CD4-positive, CD25-positive, alpha-beta regulatory T cell (primary cell): ENCODE measurements at regions not wholly inside any gene's neighbourhood (a gene's known extent, or its start where the extent isn't known, plus 50 kb on each side); places are given as distances from the start of the nearest gene placed in this dataset.

Experiments
- ATAC-seq, 2 donors: fragments of 150-1000 bp; cut with Tn5 transposase; one replicate each; pipeline ENCODE4 v1.10.0; 2021; ENCODE audit warnings: low read depth in 2 of 2, moderate number of reproducible peaks in 2 of 2, moderate library complexity in 1 of 2
- DNase-seq, 3 donors: peaks; one replicate each; pipeline versions ENCODE4 v3.0.0 to v3.0.0-alpha.2; 2012 to 2022; ENCODE audit warnings: mixed read lengths in 1 of 3
- H3K27ac ChIP-seq: one replicate; pipeline ENCODE4 v1.7.0; 2013; ENCODE audit warnings: mild to moderate bottlenecking, low read length; ENCODE audit not compliant: insufficient read depth, poor library complexity, severe bottlenecking
- H3K27me3 ChIP-seq: one replicate; pipeline ENCODE4 v1.7.0; 2013; ENCODE audit warnings: low read length; ENCODE audit not compliant: control insufficient read depth, insufficient read depth
- H3K36me3 ChIP-seq: one replicate; pipeline ENCODE4 v1.7.0; 2013; ENCODE audit warnings: mild to moderate bottlenecking, low read length, moderate library complexity; ENCODE audit not compliant: control insufficient read depth, insufficient read depth
- H3K4me1 ChIP-seq: 2 replicates; pipeline ENCODE4 v1.7.0; 2013; ENCODE audit warnings: mild to moderate bottlenecking, low read length; ENCODE audit not compliant: insufficient read depth, control insufficient read depth, poor library complexity, severe bottlenecking
- H3K4me3 ChIP-seq: one replicate; pipeline ENCODE4 v1.7.0; 2013; ENCODE audit warnings: low read depth, mild to moderate bottlenecking, low read length, moderate library complexity
- H3K9me3 ChIP-seq, 2 experiments: 1 replicate in 1 of 2; 2 replicates in 1 of 2; pipeline ENCODE4 v1.7.0; 2013; ENCODE audit warnings: low read length in 2 of 2, mild to moderate bottlenecking in 1 of 2, moderate library complexity in 1 of 2; ENCODE audit not compliant: control insufficient read depth in 2 of 2
- H3K27ac Mint-ChIP-seq, 3 donors: one replicate each; pipeline ENCODE4 v1.8.0; 2020 to 2022; ENCODE audit warnings: mild to moderate bottlenecking in 3 of 3, mixed read lengths in 3 of 3, moderate library complexity in 2 of 3
- H3K27me3 Mint-ChIP-seq: one replicate; pipeline ENCODE4 v1.8.0; 2022; ENCODE audit warnings: mild to moderate bottlenecking, mixed read lengths
- H3K36me3 Mint-ChIP-seq: one replicate; pipeline ENCODE4 v1.8.0; 2020; ENCODE audit warnings: mixed read lengths
- H3K4me1 Mint-ChIP-seq, 4 donors: one replicate each; pipeline ENCODE4 v1.8.0; 2020 to 2022; ENCODE audit warnings: mixed read lengths in 4 of 4, mild to moderate bottlenecking in 1 of 4
- H3K4me3 Mint-ChIP-seq, 4 donors: one replicate each; pipeline ENCODE4 v1.8.0; 2020 to 2022; ENCODE audit warnings: mild to moderate bottlenecking in 4 of 4, mixed read lengths in 4 of 4, moderate library complexity in 3 of 4
- H3K9me3 Mint-ChIP-seq, 7 donors: one replicate each; pipeline ENCODE4 v1.8.0; 2020 to 2022; ENCODE audit warnings: mixed read lengths in 7 of 7, mild to moderate bottlenecking in 3 of 7, moderate library complexity in 2 of 7

- H3K36me3 Mint-ChIP-seq = no peaks in the 10 kb centered on the region
Measured at GRCh38 chr6:9405825-9406224, 970.5 kb upstream of the SLC35B3 start.

GRCh38 chr6:9405369-9405768, 970.0 kb upstream of the SLC35B3 start:
- no peak overlapping the region for H3K4me3 ChIP-seq
- Mint-ChIP-seq H3K36me3 (no peaks in the 10 kb centered on the region), H3K4me1 (peaks cover 0 to 4% (median 0%) of the 10 kb centered on the region in 4 donors), H3K27ac (no peak overlapping the region), H3K4me3 (no peak overlapping the region), H3K9me3 (peaks cover 0 to 17% (median 5%) of the 10 kb centered on the region in 7 donors), H3K27me3 (peaks cover 4% of the 10 kb centered on the region)
- no peaks in the 10 kb centered on the region for H3K4me1 ChIP-seq
- no peak for DNase-seq
- no peak overlapping the region for H3K27ac ChIP-seq
- no peaks in the 10 kb centered on the region for H3K36me3 ChIP-seq
- ATAC-seq = no peak
- H3K9me3 ChIP-seq = no peaks in the 10 kb centered on the region
- H3K27me3 ChIP-seq = no peaks in the 10 kb centered on the region

More at GRCh38 chr6:9405825-9406224, 970.5 kb upstream of the SLC35B3 start:
- Histone ChIP-seq H3K36me3 (no peaks in the 10 kb centered on the region), H3K4me1 (no peaks in the 10 kb centered on the region), H3K27me3 (no peaks in the 10 kb centered on the region), H3K27ac (no peak overlapping the region), H3K9me3 (no peaks in the 10 kb centered on the region), H3K4me3 (no peak overlapping the region)
- Mint-ChIP-seq H3K4me3 (no peak overlapping the region), H3K4me1 (peaks cover 0 to 2% (median 0%) of the 10 kb centered on the region in 4 donors), H3K9me3 (peaks cover 0 to 17% (median 5%) of the 10 kb centered on the region in 7 donors), H3K27ac (no peak overlapping the region), H3K27me3 (no peaks in the 10 kb centered on the region)
- DNase-seq (no peak), ATAC-seq (no peak)

- H3K4me3 ChIP-seq = no peak overlapping the region
- no peaks in the 10 kb centered on the region for H3K27me3 ChIP-seq
- H3K4me3 Mint-ChIP-seq = no peak overlapping the region
- no peaks in the 10 kb centered on the region for H3K36me3 ChIP-seq
- H3K36me3 Mint-ChIP-seq = no peaks in the 10 kb centered on the region
- no peaks in the 10 kb centered on the region for H3K4me1 ChIP-seq
- no peak overlapping the region for H3K27ac ChIP-seq
- H3K9me3 ChIP-seq = no peaks in the 10 kb centered on the region
- H3K4me1 Mint-ChIP-seq = peaks cover 0 to 4% (median 0%) of the 10 kb centered on the region in 4 donors
- DNase-seq = no peak
- H3K27me3 Mint-ChIP-seq = peaks cover 5% of the 10 kb centered on the region
- peaks cover 0 to 17% (median 4%) of the 10 kb centered on the region in 7 donors for H3K9me3 Mint-ChIP-seq
- no peak overlapping the region for H3K27ac Mint-ChIP-seq
- no peak for ATAC-seq
Measured at GRCh38 chr6:9404351-9405146, 969.2 kb upstream of the SLC35B3 start.

- no peaks in the 10 kb centered on the region for H3K4me1 ChIP-seq
- peaks cover 5% of the 10 kb centered on the region for H3K27me3 Mint-ChIP-seq
- no peak for DNase-seq
- peaks cover 0 to 4% (median 0%) of the 10 kb centered on the region in 4 donors for H3K4me1 Mint-ChIP-seq
- no peaks in the 10 kb centered on the region for H3K36me3 ChIP-seq
- H3K4me3 ChIP-seq = no peak overlapping the region
- peaks cover 0 to 14% (median 4%) of the 10 kb centered on the region in 7 donors for H3K9me3 Mint-ChIP-seq
- H3K27me3 ChIP-seq = no peaks in the 10 kb centered on the region
- no peak overlapping the region for H3K4me3 Mint-ChIP-seq
- no peak overlapping the region for H3K27ac ChIP-seq
- no peaks in the 10 kb centered on the region for H3K36me3 Mint-ChIP-seq
- no peaks in the 10 kb centered on the region for H3K9me3 ChIP-seq
- no peak overlapping the region for H3K27ac Mint-ChIP-seq
- no peak for ATAC-seq
Measured at GRCh38 chr6:9403736-9404135, 968.4 kb upstream of the SLC35B3 start.

- no peaks in the 10 kb centered on the region for H3K4me1 ChIP-seq
- no peak overlapping the region for H3K27ac ChIP-seq
- H3K27ac Mint-ChIP-seq = no peak overlapping the region
- no peak for DNase-seq
- peaks cover 0 to 4% (median 0%) of the 10 kb centered on the region in 4 donors for H3K4me1 Mint-ChIP-seq
- no peaks in the 10 kb centered on the region for H3K9me3 ChIP-seq
- H3K36me3 Mint-ChIP-seq = no peaks in the 10 kb centered on the region
- no peak overlapping the region for H3K4me3 ChIP-seq
- peaks cover 0 to 15% (median 2%) of the 10 kb centered on the region in 7 donors for H3K9me3 Mint-ChIP-seq
- ATAC-seq = no peak
- no peaks in the 10 kb centered on the region for H3K27me3 ChIP-seq
- H3K4me3 Mint-ChIP-seq = no peak overlapping the region
- peaks cover 5% of the 10 kb centered on the region for H3K27me3 Mint-ChIP-seq
- no peaks in the 10 kb centered on the region for H3K36me3 ChIP-seq
Measured at GRCh38 chr6:9401960-9402359, 966.6 kb upstream of the SLC35B3 start.

GRCh38 chr6:9399916-9400315, 964.6 kb upstream of the SLC35B3 start:
- ATAC-seq (no peak), DNase-seq (no peak)
- Mint-ChIP-seq H3K27ac (no peak overlapping the region), H3K9me3 (peaks cover 0 to 12% (median 2%) of the 10 kb centered on the region in 7 donors), H3K27me3 (peaks cover 5% of the 10 kb centered on the region), H3K4me1 (peaks cover 0 to 4% (median 0%) of the 10 kb centered on the region in 4 donors), H3K36me3 (no peaks in the 10 kb centered on the region), H3K4me3 (no peak overlapping the region)
- Histone ChIP-seq H3K27ac (no peak overlapping the region), H3K4me3 (no peak overlapping the region), H3K9me3 (no peaks in the 10 kb centered on the region), H3K36me3 (no peaks in the 10 kb centered on the region), H3K27me3 (no peaks in the 10 kb centered on the region), H3K4me1 (no peaks in the 10 kb centered on the region)

- Mint-ChIP-seq H3K4me3 (peak overlapping the region in 1 of 4 donors; percentile 7), H3K27me3 (peaks cover 5% of the 10 kb centered on the region), H3K36me3 (no peaks in the 10 kb centered on the region), H3K9me3 (peaks cover 0 to 6% (median 4%) of the 10 kb centered on the region in 7 donors), H3K4me1 (peaks cover 0 to 4% (median 0%) of the 10 kb centered on the region in 4 donors), H3K27ac (no peak overlapping the region)
- no peaks in the 10 kb centered on the region for H3K9me3 ChIP-seq
- no peaks in the 10 kb centered on the region for H3K27me3 ChIP-seq
- H3K27ac ChIP-seq = no peak overlapping the region
- H3K4me3 ChIP-seq = no peak overlapping the region
- H3K4me1 ChIP-seq = no peaks in the 10 kb centered on the region
- no peaks in the 10 kb centered on the region for H3K36me3 ChIP-seq
- no peak for DNase-seq
- no peak for ATAC-seq
Measured at GRCh38 chr6:9398767-9399373, 963.5 kb upstream of the SLC35B3 start.
